Loucy (cell line): ENCODE measurements at regions not wholly inside any gene's neighbourhood (a gene's known extent, or its start where the extent isn't known, plus 50 kb on each side); places are given as distances from the start of the nearest gene placed in this dataset.

ENCODE experiments used
- H2AFZ ChIP-seq: fragments of 200-600 bp; sonication (generic); 2 replicates; pipeline ENCODE4 v1.6.0; 2016; ENCODE audit warnings: antibody characterized with exemption, mild to moderate bottlenecking, low read length, moderate library complexity
- H3F3A ChIP-seq: fragments of 200-600 bp; 2 replicates; pipeline ENCODE4 v1.6.0; 2016; ENCODE audit warnings: antibody characterized with exemption, low read depth, mild to moderate bottlenecking
- H3K27me3 ChIP-seq: fragments of 200-600 bp; sonication (generic); 2 replicates; pipeline ENCODE4 v1.6.1; 2014; ENCODE audit warnings: low read length, mild to moderate bottlenecking; ENCODE audit not compliant: insufficient read depth, poor library complexity, severe bottlenecking
- H3K36me3 ChIP-seq: fragments of 200-600 bp; sonication (generic); 2 replicates; pipeline ENCODE4 v1.6.1; 2016; ENCODE audit warnings: low read length; ENCODE audit not compliant: insufficient read depth
- H3K4me1 ChIP-seq: fragments of 200-600 bp; sonication (generic); 2 replicates; pipeline ENCODE4 v1.5.1; 2014; ENCODE audit warnings: low read length, mild to moderate bottlenecking; ENCODE audit not compliant: insufficient read depth, poor library complexity, severe bottlenecking
- H3K4me2 ChIP-seq: fragments of 200-600 bp; sonication (generic); 2 replicates; pipeline ENCODE4 v1.6.0; 2014; ENCODE audit warnings: antibody characterized with exemption, low read length, low read depth, mild to moderate bottlenecking; ENCODE audit not compliant: poor library complexity, severe bottlenecking
- H3K4me3 ChIP-seq: fragments of 200-600 bp; sonication (generic); 2 replicates; pipeline ENCODE4 v1.5.1; 2014; ENCODE audit warnings: low read length, mild to moderate bottlenecking, mixed read lengths; ENCODE audit not compliant: poor library complexity, severe bottlenecking
- H3K79me2 ChIP-seq: fragments of 200-600 bp; sonication (generic); 2 replicates; pipeline ENCODE4 v1.6.1; 2014; ENCODE audit warnings: low read length; ENCODE audit not compliant: insufficient read depth
- H3K9ac ChIP-seq: fragments of 200-600 bp; sonication (generic); 2 replicates; pipeline ENCODE4 v1.6.0; 2014; ENCODE audit warnings: mild to moderate bottlenecking, low read depth, low read length, moderate library complexity; ENCODE audit not compliant: poor library complexity, severe bottlenecking
- H3K9me2 ChIP-seq: fragments of 200-600 bp; sonication (generic); replicated peaks from 2 replicates; pipeline ENCODE4 v1.6.1; 2016; ENCODE audit warnings: low read depth, low read length, mixed read lengths
- H3K9me3 ChIP-seq: fragments of 200-600 bp; sonication (generic); 2 replicates; pipeline ENCODE4 v1.6.1; 2014; ENCODE audit warnings: mild to moderate bottlenecking, antibody characterized with exemption, low read length, low read depth; ENCODE audit not compliant: insufficient read depth
- H4K20me1 ChIP-seq: fragments of 200-600 bp; sonication (generic); 2 replicates; pipeline ENCODE4 v1.6.0; 2014; ENCODE audit warnings: antibody characterized with exemption, low read length, mild to moderate bottlenecking; ENCODE audit not compliant: insufficient read depth, poor library complexity, severe bottlenecking
- CTCF ChIP-seq: fragments of 200-600 bp; sonication (generic); conservative IDR thresholded peaks from 2 replicates; pipeline ENCODE4 v1.5.1; 2014; ENCODE audit warnings: mild to moderate bottlenecking, antibody characterized with exemption, low read length
- EZH2phosphoT487 ChIP-seq: fragments of 200-600 bp; IDR thresholded peaks from 2 replicates; pipeline ENCODE4 v1.6.1; 2018; ENCODE audit warnings: antibody characterized with exemption, mild to moderate bottlenecking, moderate library complexity, borderline replicate concordance

GRCh38 chr18:46276748-46277147 lies 172.6 kb downstream of the HAUS1 start:
- Histone ChIP-seq H3K79me2 (no peaks in the 10 kb centered on the region), H3F3A (no peaks in the 10 kb centered on the region), H3K9ac (no peak overlapping the region), H3K9me3 (no peaks in the 10 kb centered on the region), H3K36me3 (no peaks in the 10 kb centered on the region), H4K20me1 (no peaks in the 10 kb centered on the region), H3K4me2 (no peak overlapping the region), H3K9me2 (no peaks in the 10 kb centered on the region), H3K27me3 (no peaks in the 10 kb centered on the region), H3K4me3 (no peak overlapping the region), H2AFZ (no peak overlapping the region), H3K4me1 (no peaks in the 10 kb centered on the region)
- TF ChIP-seq EZH2phosphoT487 (no peak), CTCF (no peak)

GRCh38 chr18:46278481-46279465 lies 174.6 kb downstream of the HAUS1 start:
- Histone ChIP-seq H3K9me2 (no peaks in the 10 kb centered on the region), H3K4me1 (no peaks in the 10 kb centered on the region), H3K9me3 (no peaks in the 10 kb centered on the region), H3K4me2 (no peak overlapping the region), H4K20me1 (no peaks in the 10 kb centered on the region), H3K27me3 (no peaks in the 10 kb centered on the region), H3K36me3 (no peaks in the 10 kb centered on the region), H3K4me3 (no peak overlapping the region), H2AFZ (no peak overlapping the region), H3F3A (no peaks in the 10 kb centered on the region), H3K9ac (no peak overlapping the region), H3K79me2 (no peaks in the 10 kb centered on the region)
- TF ChIP-seq CTCF (no peak), EZH2phosphoT487 (no peak)

GRCh38 chr18:46279673-46280072 lies 175.5 kb downstream of the HAUS1 start:
- H4K20me1 ChIP-seq = no peaks in the 10 kb centered on the region
- no peaks in the 10 kb centered on the region for H3K9me3 ChIP-seq
- H3K4me1 ChIP-seq = no peaks in the 10 kb centered on the region
- no peaks in the 10 kb centered on the region for H3F3A ChIP-seq
- no peaks in the 10 kb centered on the region for H3K27me3 ChIP-seq
- no peaks in the 10 kb centered on the region for H3K36me3 ChIP-seq
- H3K9me2 ChIP-seq = no peaks in the 10 kb centered on the region
- TF ChIP-seq EZH2phosphoT487 = no peak
- H3K4me2 ChIP-seq = no peak overlapping the region
- H3K79me2 ChIP-seq = no peaks in the 10 kb centered on the region
- H3K4me3 ChIP-seq = no peak overlapping the region
- H3K9ac ChIP-seq = no peak overlapping the region
- no peak overlapping the region for H2AFZ ChIP-seq
